ENCODE measurements at regions not wholly inside any gene's neighbourhood (a gene's known extent, or its start where the extent isn't known, plus 50 kb on each side); places are given as distances from the start of the nearest gene placed in this dataset.
"Not testable (repeated sequence)": the region's sequence is repeated elsewhere in the genome, so short reads cannot be mapped to it uniquely, and the experiment has no call there.

GRCh38 chr14:100000398-100000797, 64.8 kb upstream of the EVL start:
- TF ChIP-seq POLR2A, CTCF (IDR thresholded peaks at IDR 0.05): not testable (repeated sequence)
